22Rv1 (cell line): ENCODE measurements at regions not wholly inside any gene's neighbourhood (a gene's known extent, or its start where the extent isn't known, plus 50 kb on each side); places are given as distances from the start of the nearest gene placed in this dataset.

ENCODE experiments used
- ZFX ChIP-seq: fragments of 450-650 bp; IDR thresholded peaks from 2 replicates; pipeline ENCODE4 v1.6.1; 2017; ENCODE audit warnings: antibody characterized with exemption, borderline replicate concordance
- TF ChIP-seq, protein P1 (sequence below): fragments of 450-650 bp; IDR thresholded peaks from 2 replicates; pipeline ENCODE4 v1.5.1; 2017; ENCODE audit warnings: mild to moderate bottlenecking

DNA sequence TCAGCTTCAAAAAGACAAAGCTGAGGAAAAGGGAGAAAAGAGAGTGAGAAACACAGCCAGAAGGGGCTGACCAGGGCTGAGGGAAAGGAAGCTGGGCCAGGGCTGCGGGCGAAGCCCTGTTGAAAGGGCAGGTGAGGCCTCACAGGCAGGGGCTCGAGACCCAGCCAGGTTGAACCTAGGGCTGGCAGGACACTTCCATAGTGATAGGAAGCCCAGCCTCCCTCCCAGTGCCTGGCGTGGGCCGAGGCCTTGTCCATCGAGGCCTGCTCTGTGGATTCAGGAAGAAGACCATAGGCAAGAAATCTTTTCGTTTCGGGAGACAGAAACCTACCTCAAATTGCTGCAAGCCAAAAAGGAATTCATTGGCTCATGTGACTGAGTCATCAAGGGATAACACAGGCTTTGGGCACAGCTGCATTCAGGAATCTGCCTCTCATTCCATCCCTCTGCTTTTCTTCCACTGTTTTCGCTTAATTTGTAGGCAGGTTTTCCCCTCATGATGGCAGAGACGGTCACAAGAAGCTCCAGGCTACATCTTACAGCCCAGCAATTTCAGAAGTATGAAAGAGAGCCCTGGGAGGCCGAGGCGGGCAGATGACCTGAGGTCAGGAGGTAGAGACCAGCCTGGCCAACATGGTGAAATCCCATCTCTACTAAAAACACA is 311.1 kb upstream of the SULF2 start:
- TF ChIP-seq, protein P1, sequence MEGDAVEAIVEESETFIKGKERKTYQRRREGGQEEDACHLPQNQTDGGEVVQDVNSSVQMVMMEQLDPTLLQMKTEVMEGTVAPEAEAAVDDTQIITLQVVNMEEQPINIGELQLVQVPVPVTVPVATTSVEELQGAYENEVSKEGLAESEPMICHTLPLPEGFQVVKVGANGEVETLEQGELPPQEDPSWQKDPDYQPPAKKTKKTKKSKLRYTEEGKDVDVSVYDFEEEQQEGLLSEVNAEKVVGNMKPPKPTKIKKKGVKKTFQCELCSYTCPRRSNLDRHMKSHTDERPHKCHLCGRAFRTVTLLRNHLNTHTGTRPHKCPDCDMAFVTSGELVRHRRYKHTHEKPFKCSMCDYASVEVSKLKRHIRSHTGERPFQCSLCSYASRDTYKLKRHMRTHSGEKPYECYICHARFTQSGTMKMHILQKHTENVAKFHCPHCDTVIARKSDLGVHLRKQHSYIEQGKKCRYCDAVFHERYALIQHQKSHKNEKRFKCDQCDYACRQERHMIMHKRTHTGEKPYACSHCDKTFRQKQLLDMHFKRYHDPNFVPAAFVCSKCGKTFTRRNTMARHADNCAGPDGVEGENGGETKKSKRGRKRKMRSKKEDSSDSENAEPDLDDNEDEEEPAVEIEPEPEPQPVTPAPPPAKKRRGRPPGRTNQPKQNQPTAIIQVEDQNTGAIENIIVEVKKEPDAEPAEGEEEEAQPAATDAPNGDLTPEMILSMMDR = no peak
- TF ChIP-seq ZFX = no peak
